ENCODE measurements at regions not wholly inside any gene's neighbourhood (a gene's known extent, or its start where the extent isn't known, plus 50 kb on each side); places are given as distances from the start of the nearest gene placed in this dataset.

DNA sequence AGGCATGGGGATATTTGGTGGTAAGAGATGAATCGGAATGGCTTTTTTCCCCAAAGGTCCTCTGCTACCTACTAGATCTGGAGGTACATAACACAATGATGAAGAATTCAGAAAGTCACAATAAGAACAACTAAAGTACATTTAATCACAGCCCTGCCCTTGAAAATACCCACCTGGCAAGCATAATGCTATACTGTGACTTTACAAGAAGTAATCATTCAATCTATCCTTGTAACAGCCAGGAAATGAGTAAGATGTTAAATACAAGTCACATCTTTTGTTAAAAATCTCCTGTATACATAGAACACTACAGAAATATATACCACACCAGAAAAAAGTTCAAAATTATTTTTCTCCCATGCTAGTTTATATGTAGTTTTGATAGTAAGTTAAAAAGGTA lies 108.3 kb upstream of the ABCB5 start:
- TF ChIP-seq CTCF (IDR thresholded peaks at IDR 0.05) = no peak
- no peak for TF ChIP-seq POLR2A (IDR thresholded peaks at IDR 0.05)

Measured in adrenal gland (tissue), 5 donors.